Loucy (cell line): ENCODE measurements at regions not wholly inside any gene's neighbourhood (a gene's known extent, or its start where the extent isn't known, plus 50 kb on each side); places are given as distances from the start of the nearest gene placed in this dataset.

Source experiments
- CTCF ChIP-seq: fragments of 200-600 bp; sonication (generic); conservative IDR thresholded peaks from 2 replicates; pipeline ENCODE4 v1.5.1; 2014; ENCODE audit warnings: mild to moderate bottlenecking, antibody characterized with exemption, low read length
- EZH2phosphoT487 ChIP-seq: fragments of 200-600 bp; IDR thresholded peaks from 2 replicates; pipeline ENCODE4 v1.6.1; 2018; ENCODE audit warnings: antibody characterized with exemption, mild to moderate bottlenecking, moderate library complexity, borderline replicate concordance

- TF ChIP-seq EZH2phosphoT487, result no peak
- TF ChIP-seq CTCF, result no peak
Measured at GRCh38 chr10:78272329-78272728, 238.7 kb downstream of the RPS24 start.
